ENCODE measurements at regions not wholly inside any gene's neighbourhood (a gene's known extent, or its start where the extent isn't known, plus 50 kb on each side); places are given as distances from the start of the nearest gene placed in this dataset.
A peak's percentile ranks its signal among the peaks of the same experiment; 100 is the strongest.
"Not testable (repeated sequence)": the region's sequence is repeated elsewhere in the genome, so short reads cannot be mapped to it uniquely, and the experiment has no call there.

- H2AFZ ChIP-seq (ENCODE audit: low read length, unreplicated experiment): peak overlapping the region; percentile 21
- no peaks in the 10 kb centered on the region for H3K79me2 ChIP-seq (ENCODE audit: control insufficient read depth, insufficient read depth, low read length, unreplicated experiment)
- no peaks in the 10 kb centered on the region for H3K36me3 ChIP-seq (ENCODE audit: insufficient read depth, low read length)
- H3K4me3 ChIP-seq (ENCODE audit: low read depth, low read length): no peak overlapping the region
- H3K4me1 ChIP-seq (ENCODE audit: control insufficient read depth, insufficient read depth, low read length, unreplicated experiment): peaks cover 9% of the 10 kb centered on the region
- no peak overlapping the region for H3K27ac ChIP-seq (ENCODE audit: low read depth, low read length)
- no peaks in the 10 kb centered on the region for H3K27me3 ChIP-seq (ENCODE audit: insufficient read depth, low read length)
Observed at GRCh38 chr17:69672924-69673323, 258.4 kb downstream of the MAP2K6 start.

GRCh38 chr17:69677130-69677529 lies 262.6 kb downstream of the MAP2K6 start:
- H3K4me3 ChIP-seq (ENCODE audit: low read depth, low read length): no peak overlapping the region
- peaks cover 9% of the 10 kb centered on the region for H3K4me1 ChIP-seq (ENCODE audit: control insufficient read depth, insufficient read depth, low read length, unreplicated experiment)
- H3K27ac ChIP-seq (ENCODE audit: low read depth, low read length): no peak overlapping the region
- no peak overlapping the region for H2AFZ ChIP-seq (ENCODE audit: low read length, unreplicated experiment)
- H3K36me3 ChIP-seq (ENCODE audit: insufficient read depth, low read length): no peaks in the 10 kb centered on the region
- H3K27me3 ChIP-seq (ENCODE audit: insufficient read depth, low read length): no peaks in the 10 kb centered on the region
- H3K79me2 ChIP-seq (ENCODE audit: control insufficient read depth, insufficient read depth, low read length, unreplicated experiment): no peaks in the 10 kb centered on the region

GRCh38 chr17:69678206-69678605 lies 263.7 kb downstream of the MAP2K6 start:
- H3K27ac ChIP-seq (ENCODE audit: low read depth, low read length): no peak overlapping the region
- no peak overlapping the region for H3K4me3 ChIP-seq (ENCODE audit: low read depth, low read length)
- peaks cover 2% of the 10 kb centered on the region for H3K4me1 ChIP-seq (ENCODE audit: control insufficient read depth, insufficient read depth, low read length, unreplicated experiment)
- H3K79me2 ChIP-seq (ENCODE audit: control insufficient read depth, insufficient read depth, low read length, unreplicated experiment): no peaks in the 10 kb centered on the region
- no peaks in the 10 kb centered on the region for H3K27me3 ChIP-seq (ENCODE audit: insufficient read depth, low read length)
- H3K36me3 ChIP-seq (ENCODE audit: insufficient read depth, low read length): no peaks in the 10 kb centered on the region
- no peak overlapping the region for H2AFZ ChIP-seq (ENCODE audit: low read length, unreplicated experiment)

- Histone ChIP-seq H3K36me3 (ENCODE audit: insufficient read depth, low read length) (no peaks in the 10 kb centered on the region), H3K4me3 (ENCODE audit: low read depth, low read length) (no peak overlapping the region), H3K27me3 (ENCODE audit: insufficient read depth, low read length) (no peaks in the 10 kb centered on the region), H3K27ac (ENCODE audit: low read depth, low read length) (no peak overlapping the region), H3K4me1 (ENCODE audit: control insufficient read depth, insufficient read depth, low read length, unreplicated experiment) (no peaks in the 10 kb centered on the region), H3K79me2 (ENCODE audit: control insufficient read depth, insufficient read depth, low read length, unreplicated experiment) (no peaks in the 10 kb centered on the region), H2AFZ (ENCODE audit: low read length, unreplicated experiment) (no peak overlapping the region)
Observed at GRCh38 chr17:69679829-69680228, 265.3 kb downstream of the MAP2K6 start.

GRCh38 chr17:69684251-69684650 lies 269.8 kb downstream of the MAP2K6 start:
- H2AFZ ChIP-seq (ENCODE audit: low read length, unreplicated experiment): no peak overlapping the region
- no peaks in the 10 kb centered on the region for H3K27me3 ChIP-seq (ENCODE audit: insufficient read depth, low read length)
- H3K4me3 ChIP-seq (ENCODE audit: low read depth, low read length): no peak overlapping the region
- no peaks in the 10 kb centered on the region for H3K36me3 ChIP-seq (ENCODE audit: insufficient read depth, low read length)
- no peaks in the 10 kb centered on the region for H3K4me1 ChIP-seq (ENCODE audit: control insufficient read depth, insufficient read depth, low read length, unreplicated experiment)
- no peaks in the 10 kb centered on the region for H3K79me2 ChIP-seq (ENCODE audit: control insufficient read depth, insufficient read depth, low read length, unreplicated experiment)
- H3K27ac ChIP-seq (ENCODE audit: low read depth, low read length): no peak overlapping the region

- H2AFZ ChIP-seq (ENCODE audit: low read length, unreplicated experiment); H3K79me2 ChIP-seq (ENCODE audit: control insufficient read depth, insufficient read depth, low read length, unreplicated experiment); H3K27me3 ChIP-seq (ENCODE audit: insufficient read depth, low read length); H3K4me1 ChIP-seq (ENCODE audit: control insufficient read depth, insufficient read depth, low read length, unreplicated experiment); H3K27ac ChIP-seq (ENCODE audit: low read depth, low read length); H3K36me3 ChIP-seq (ENCODE audit: insufficient read depth, low read length); H3K4me3 ChIP-seq (ENCODE audit: low read depth, low read length): not testable (repeated sequence)
Observed at GRCh38 chr17:69685150-69685549, 270.7 kb downstream of the MAP2K6 start.

DNA sequence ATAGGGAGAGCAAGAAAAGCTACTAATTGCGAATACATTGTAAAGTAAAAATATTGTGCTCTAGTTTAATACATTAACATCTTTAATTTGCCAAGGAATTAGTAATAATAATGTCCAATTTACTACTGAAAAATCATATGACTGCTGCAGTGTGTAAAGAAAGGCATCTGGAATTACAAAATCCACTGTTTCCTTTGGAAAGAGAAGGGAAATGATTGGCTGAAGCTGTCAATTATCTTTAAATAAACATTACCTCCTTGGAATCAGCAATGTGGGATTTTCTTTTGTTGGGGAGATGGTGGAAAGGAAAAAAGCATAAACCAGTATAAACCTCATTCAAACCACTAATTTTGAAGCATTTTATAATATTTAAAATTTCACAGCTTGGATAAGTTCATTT lies 276.0 kb downstream of the MAP2K6 start:
- Histone ChIP-seq H3K27me3 (ENCODE audit: insufficient read depth, low read length) (no peaks in the 10 kb centered on the region), H3K4me1 (ENCODE audit: control insufficient read depth, insufficient read depth, low read length, unreplicated experiment) (no peaks in the 10 kb centered on the region), H3K79me2 (ENCODE audit: control insufficient read depth, insufficient read depth, low read length, unreplicated experiment) (no peaks in the 10 kb centered on the region), H3K36me3 (ENCODE audit: insufficient read depth, low read length) (no peaks in the 10 kb centered on the region), H3K4me3 (ENCODE audit: low read depth, low read length) (no peak overlapping the region), H3K27ac (ENCODE audit: low read depth, low read length) (no peak overlapping the region), H2AFZ (ENCODE audit: low read length, unreplicated experiment) (no peak overlapping the region)

- Histone ChIP-seq H3K27me3 (ENCODE audit: insufficient read depth, low read length) (no peaks in the 10 kb centered on the region), H3K79me2 (ENCODE audit: control insufficient read depth, insufficient read depth, low read length, unreplicated experiment) (no peaks in the 10 kb centered on the region), H3K27ac (ENCODE audit: low read depth, low read length) (no peak overlapping the region), H2AFZ (ENCODE audit: low read length, unreplicated experiment) (no peak overlapping the region), H3K4me1 (ENCODE audit: control insufficient read depth, insufficient read depth, low read length, unreplicated experiment) (no peaks in the 10 kb centered on the region), H3K36me3 (ENCODE audit: insufficient read depth, low read length) (no peaks in the 10 kb centered on the region), H3K4me3 (ENCODE audit: low read depth, low read length) (no peak overlapping the region)
Observed at GRCh38 chr17:69692171-69692570, 277.7 kb downstream of the MAP2K6 start.

DNA sequence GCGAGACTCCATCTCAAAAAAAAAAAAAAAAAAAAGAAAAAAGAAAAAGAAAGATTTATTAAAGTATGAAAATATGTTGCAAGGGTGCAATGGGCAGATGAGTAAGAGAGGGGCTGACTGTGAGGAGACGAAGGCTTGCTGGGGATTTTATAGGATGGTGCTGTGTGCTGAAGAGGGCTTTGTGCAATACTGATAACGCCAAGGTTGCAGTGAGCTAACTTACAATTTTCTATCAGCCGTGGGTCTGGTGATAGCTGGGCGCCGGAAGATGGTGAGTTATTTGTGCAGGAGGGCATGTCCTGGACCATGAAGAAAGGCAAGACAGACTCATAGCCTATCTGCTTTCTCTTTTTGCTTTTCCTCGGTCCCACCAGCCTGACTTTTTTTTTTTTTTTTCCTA lies 281.1 kb downstream of the MAP2K6 start:
- Histone ChIP-seq H3K27me3 (ENCODE audit: insufficient read depth, low read length) (no peaks in the 10 kb centered on the region), H2AFZ (ENCODE audit: low read length, unreplicated experiment) (no peak overlapping the region), H3K4me3 (ENCODE audit: low read depth, low read length) (no peak overlapping the region), H3K79me2 (ENCODE audit: control insufficient read depth, insufficient read depth, low read length, unreplicated experiment) (no peaks in the 10 kb centered on the region), H3K4me1 (ENCODE audit: control insufficient read depth, insufficient read depth, low read length, unreplicated experiment) (no peaks in the 10 kb centered on the region), H3K36me3 (ENCODE audit: insufficient read depth, low read length) (no peaks in the 10 kb centered on the region), H3K27ac (ENCODE audit: low read depth, low read length) (no peak overlapping the region)

- H3K4me3 ChIP-seq (ENCODE audit: low read depth, low read length): no peak overlapping the region
- H3K79me2 ChIP-seq (ENCODE audit: control insufficient read depth, insufficient read depth, low read length, unreplicated experiment): no peaks in the 10 kb centered on the region
- no peak overlapping the region for H3K27ac ChIP-seq (ENCODE audit: low read depth, low read length)
- no peaks in the 10 kb centered on the region for H3K36me3 ChIP-seq (ENCODE audit: insufficient read depth, low read length)
- H3K4me1 ChIP-seq (ENCODE audit: control insufficient read depth, insufficient read depth, low read length, unreplicated experiment): no peaks in the 10 kb centered on the region
- H3K27me3 ChIP-seq (ENCODE audit: insufficient read depth, low read length): no peaks in the 10 kb centered on the region
- no peak overlapping the region for H2AFZ ChIP-seq (ENCODE audit: low read length, unreplicated experiment)
Observed at GRCh38 chr17:69696650-69697049, 282.2 kb downstream of the MAP2K6 start.

- not testable (repeated sequence) for H3K27me3 ChIP-seq (ENCODE audit: insufficient read depth, low read length); H3K4me3 ChIP-seq (ENCODE audit: low read depth, low read length); H3K27ac ChIP-seq (ENCODE audit: low read depth, low read length); H3K4me1 ChIP-seq (ENCODE audit: control insufficient read depth, insufficient read depth, low read length, unreplicated experiment); H3K36me3 ChIP-seq (ENCODE audit: insufficient read depth, low read length); H3K79me2 ChIP-seq (ENCODE audit: control insufficient read depth, insufficient read depth, low read length, unreplicated experiment); H2AFZ ChIP-seq (ENCODE audit: low read length, unreplicated experiment)
Observed at GRCh38 chr17:69698352-69698751, 283.9 kb downstream of the MAP2K6 start.

- no peaks in the 10 kb centered on the region for H3K36me3 ChIP-seq (ENCODE audit: insufficient read depth, low read length)
- H3K4me1 ChIP-seq (ENCODE audit: control insufficient read depth, insufficient read depth, low read length, unreplicated experiment): no peaks in the 10 kb centered on the region
- H3K4me3 ChIP-seq (ENCODE audit: low read depth, low read length): no peak overlapping the region
- H3K27ac ChIP-seq (ENCODE audit: low read depth, low read length): no peak overlapping the region
- no peaks in the 10 kb centered on the region for H3K79me2 ChIP-seq (ENCODE audit: control insufficient read depth, insufficient read depth, low read length, unreplicated experiment)
- no peak overlapping the region for H2AFZ ChIP-seq (ENCODE audit: low read length, unreplicated experiment)
- no peaks in the 10 kb centered on the region for H3K27me3 ChIP-seq (ENCODE audit: insufficient read depth, low read length)
Observed at GRCh38 chr17:69702078-69702477, 287.6 kb downstream of the MAP2K6 start.
